Endothelial cell of umbilical vein (primary cell): ENCODE measurements at regions not wholly inside any gene's neighbourhood (a gene's known extent, or its start where the extent isn't known, plus 50 kb on each side); places are given as distances from the start of the nearest gene placed in this dataset.

ENCODE experiments used
- BruUV-seq: library from RNA; stranded (reverse); fragments of 400-500 nt; replicated peaks from 2 replicates; lab custom pipeline; 2021; lab: Mats Ljungman, UMichigan
- CTCF ChIA-PET: fragments of 300-600, 350-600 bp; sonication (Branson Sonifier 250); formaldehyde crosslinking; loops from one replicate; lab custom pipeline; 2021; ENCODE audit warnings: antibody characterized with exemption, inconsistent platforms; lab: Charles Lee
- POLR2A ChIA-PET: fragments of 300-600, 350-600 bp; sonication (Branson Sonifier 250); formaldehyde crosslinking; loops from one replicate; lab custom pipeline; 2021; ENCODE audit warnings: antibody characterized with exemption, inconsistent platforms; lab: Charles Lee
- DNase-seq: peaks from one replicate; pipeline ENCODE4 v3.0.0-alpha.2; 2011; ENCODE audit warnings: low read depth, low spot score
- FAIRE-seq: peaks from 2 replicates; lab custom pipeline; 2011; peaks lifted over from hg19 to GRCh38; lab: Jason Lieb, UNC
- H2AFZ ChIP-seq: 2 replicates; pipeline ENCODE4 v1.6.0; 2012; ENCODE audit warnings: low read depth, low read length, control low read depth, inconsistent platforms
- H3K27ac ChIP-seq: 2 replicates; pipeline ENCODE4 v1.5.1; 2011; ENCODE audit warnings: low read depth, mild to moderate bottlenecking, control low read depth, low read length, moderate library complexity; ENCODE audit not compliant: insufficient read depth
- H3K27me3 ChIP-seq, 2 experiments: 2 replicates each; pipeline versions ENCODE4 v1.6.0 to v1.6.1; 2011; ENCODE audit warnings: low read length in 2 of 2, mixed read lengths in 1 of 2; ENCODE audit not compliant: control insufficient read depth in 2 of 2, insufficient read depth in 2 of 2
- H3K36me3 ChIP-seq, 2 experiments: 2 replicates in 1 of 2; 3 replicates in 1 of 2; pipeline ENCODE4 v1.5.1; 2011; ENCODE audit warnings: low read length in 2 of 2, mild to moderate bottlenecking in 1 of 2, moderate library complexity in 1 of 2; ENCODE audit not compliant: control insufficient read depth in 2 of 2, insufficient read depth in 2 of 2; ENCODE audit errors: extremely low read depth in 1 of 2
- H3K4me1 ChIP-seq: 3 replicates; pipeline ENCODE4 v1.5.1; 2011; ENCODE audit warnings: mild to moderate bottlenecking, low read length; ENCODE audit not compliant: control insufficient read depth, insufficient read depth; ENCODE audit errors: extremely low read depth
- H3K4me2 ChIP-seq: 2 replicates; pipeline ENCODE4 v1.6.1; 2011; ENCODE audit warnings: low read length, control low read depth, mixed read lengths; ENCODE audit not compliant: insufficient read depth
- H3K4me3 ChIP-seq, 3 experiments: fragments of 200-600 bp in 1 of 3; sonication (generic), shearing (Covaris generic) in 1 of 3; replicated peaks in 1 of 3; 2 replicates each; pipeline ENCODE4 v1.5.1; 2011 to 2016; ENCODE audit warnings: control low read depth in 3 of 3, low read length in 3 of 3, mild to moderate bottlenecking in 2 of 3, inconsistent platforms in 1 of 3, low read depth in 1 of 3, moderate library complexity in 1 of 3; ENCODE audit not compliant: insufficient read depth in 1 of 3
- H3K79me2 ChIP-seq: 2 replicates; pipeline ENCODE4 v1.6.0; 2012; ENCODE audit warnings: low read length, inconsistent platforms; ENCODE audit not compliant: control insufficient read depth, insufficient read depth
- H3K9ac ChIP-seq: replicated peaks from 2 replicates; pipeline ENCODE3; 2011; ENCODE audit warnings: low read length, control low read depth; ENCODE audit not compliant: insufficient read depth; ENCODE audit errors: extremely low read depth
- H3K9me1 ChIP-seq: replicated peaks from 3 replicates; pipeline ENCODE4 v1.6.0; 2011; ENCODE audit warnings: mild to moderate bottlenecking, low read length; ENCODE audit not compliant: control insufficient read depth, insufficient read depth; ENCODE audit errors: extremely low read depth
- H3K9me3 ChIP-seq: replicated peaks from 2 replicates; pipeline ENCODE4 v1.5.1; 2012; ENCODE audit warnings: low read length, inconsistent platforms; ENCODE audit not compliant: control insufficient read depth, insufficient read depth
- H4K20me1 ChIP-seq: replicated peaks from 2 replicates; pipeline ENCODE3; 2011; ENCODE audit warnings: mild to moderate bottlenecking, low read length; ENCODE audit not compliant: control insufficient read depth, insufficient read depth; ENCODE audit errors: extremely low read depth
- EZH2 ChIP-seq: IDR thresholded peaks from 2 replicates; pipeline ENCODE4 v1.6.1; 2012; ENCODE audit warnings: borderline replicate concordance, low read depth, mild to moderate bottlenecking, moderate library complexity, low read length, inconsistent platforms; ENCODE audit not compliant: severe bottlenecking
- FOS ChIP-seq: IDR thresholded peaks from 2 replicates; pipeline ENCODE4 v1.6.1; 2011; ENCODE audit warnings: mild to moderate bottlenecking, low read length, moderate library complexity, borderline replicate concordance; ENCODE audit not compliant: insufficient read depth
- GATA2 ChIP-seq: IDR thresholded peaks from 2 replicates; pipeline ENCODE4 v1.7.0; 2011; ENCODE audit warnings: low read depth, mild to moderate bottlenecking, moderate library complexity, mixed read lengths, low read length; ENCODE audit not compliant: insufficient read length, insufficient read depth
- JUN ChIP-seq: IDR thresholded peaks from 2 replicates; pipeline ENCODE4 v1.6.1; 2011; ENCODE audit warnings: borderline replicate concordance, low read depth; ENCODE audit not compliant: insufficient read length, insufficient read depth
- MAX ChIP-seq: IDR thresholded peaks from 2 replicates; pipeline ENCODE4 v1.6.1; 2011; ENCODE audit not compliant: insufficient read depth, insufficient read length
- MYC ChIP-seq: IDR thresholded peaks from one replicate; pipeline ENCODE4 v1.6.1; 2011; ENCODE audit warnings: mild to moderate bottlenecking, low read depth, low read length
- POLR2A ChIP-seq: IDR thresholded peaks from 2 replicates; pipeline ENCODE4 v1.6.1; 2012; ENCODE audit warnings: low read depth, mild to moderate bottlenecking, control low read depth, low read length
- POLR2AphosphoS5 ChIP-seq: IDR thresholded peaks from 2 replicates; pipeline ENCODE4 v1.6.1; 2012; ENCODE audit warnings: low read depth, mild to moderate bottlenecking, control low read depth, low read length, moderate library complexity; ENCODE audit not compliant: insufficient read depth
- dilution Hi-C: fragments of 300-500 bp; cut with MboI; formaldehyde crosslinking; loops from one replicate; pipeline ENCODE4 v1.15.0; 2019; ENCODE audit warnings: low sequenced_read_pairs; ENCODE audit not compliant: extremely low pct_ligation_motif_present
- intact Hi-C: fragments of 100-400 bp; cut with micrococcal nuclease; formaldehyde crosslinking; loops from one replicate; pipeline ENCODE4 v1.10.0; 2022
- TF ChIP-seq, protein P1 (sequence below), 2 donors: IDR thresholded peaks; 1 replicate in 1 of 2; 2 replicates in 1 of 2; pipeline ENCODE4 v1.5.1; 2011; ENCODE audit warnings: low read length in 2 of 2, mild to moderate bottlenecking in 2 of 2, moderate library complexity in 2 of 2, control low read depth in 1 of 2, inconsistent platforms in 1 of 2, low read depth in 1 of 2; ENCODE audit not compliant: insufficient read depth in 1 of 2; ENCODE audit errors: extremely low read depth in 1 of 2

DNA sequence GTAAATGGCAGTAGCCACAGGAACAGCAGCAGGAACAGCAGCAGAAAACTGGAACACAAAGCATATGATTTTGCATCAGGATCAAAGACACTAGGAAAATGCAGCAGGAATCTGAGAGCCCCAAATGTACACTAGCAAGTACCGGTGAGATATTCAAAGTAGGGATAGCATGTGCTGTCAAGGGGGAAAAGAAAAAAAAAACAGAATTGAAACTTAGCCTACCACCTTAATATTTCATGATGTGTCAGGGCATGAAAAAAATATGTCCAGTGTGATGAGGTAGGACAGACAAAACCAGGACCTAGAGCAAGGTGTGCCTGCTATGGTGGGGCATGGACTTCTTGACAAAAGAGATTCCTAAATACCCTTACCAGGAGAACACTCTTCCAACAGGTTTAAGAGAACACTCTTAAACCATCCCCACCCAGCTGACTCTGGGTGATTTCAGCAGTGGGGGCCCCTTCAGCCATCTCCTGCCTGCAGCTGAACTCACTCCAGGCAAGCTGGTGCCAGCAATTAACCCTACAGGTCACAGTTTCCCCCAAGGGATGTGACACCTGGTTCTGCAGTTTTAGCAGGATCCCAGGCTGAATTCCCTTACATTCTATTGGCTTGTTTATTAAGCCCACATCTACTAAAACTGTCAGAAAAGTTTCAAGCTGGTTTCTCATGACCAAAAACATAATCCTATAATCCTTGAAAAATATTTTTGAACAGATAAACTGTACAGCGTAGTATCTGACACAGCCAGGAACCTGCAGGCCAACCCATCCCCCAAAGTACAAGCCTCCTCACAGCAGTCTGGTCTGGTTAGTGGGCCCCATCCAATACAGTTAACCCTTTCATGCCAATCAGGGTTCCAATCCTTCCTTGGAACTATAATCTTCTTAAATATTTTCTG is 62.9 kb upstream of the FMR1 start:
- H3K4me2 ChIP-seq = no peak overlapping the region
- no peak overlapping the region for H3K4me3 ChIP-seq
- H3K9me3 ChIP-seq = no peaks in the 10 kb centered on the region
- no peaks in the 10 kb centered on the region for H3K4me1 ChIP-seq
- ChIA-PET CTCF (no interaction called here), POLR2A (no interaction called here)
- no peaks in the 10 kb centered on the region for H3K27me3 ChIP-seq
- no peak overlapping the region for H3K27ac ChIP-seq
- H3K79me2 ChIP-seq = no peaks in the 10 kb centered on the region
- no peak for FAIRE-seq
- no peaks in the 10 kb centered on the region for H3K9me1 ChIP-seq
- intact Hi-C loops = no loop called here
- no peaks in the 10 kb centered on the region for H3K36me3 ChIP-seq
- DNase-seq = no peak
- dilution Hi-C loops = no loop called here
- no TSS peak for BruUV-seq
- TF ChIP-seq FOS (no peak), POLR2AphosphoS5 (no peak), POLR2A (no peak), MYC (no peak), GATA2 (no peak), MAX (no peak), EZH2 (no peak), JUN (no peak)
- TF ChIP-seq, protein P1, sequence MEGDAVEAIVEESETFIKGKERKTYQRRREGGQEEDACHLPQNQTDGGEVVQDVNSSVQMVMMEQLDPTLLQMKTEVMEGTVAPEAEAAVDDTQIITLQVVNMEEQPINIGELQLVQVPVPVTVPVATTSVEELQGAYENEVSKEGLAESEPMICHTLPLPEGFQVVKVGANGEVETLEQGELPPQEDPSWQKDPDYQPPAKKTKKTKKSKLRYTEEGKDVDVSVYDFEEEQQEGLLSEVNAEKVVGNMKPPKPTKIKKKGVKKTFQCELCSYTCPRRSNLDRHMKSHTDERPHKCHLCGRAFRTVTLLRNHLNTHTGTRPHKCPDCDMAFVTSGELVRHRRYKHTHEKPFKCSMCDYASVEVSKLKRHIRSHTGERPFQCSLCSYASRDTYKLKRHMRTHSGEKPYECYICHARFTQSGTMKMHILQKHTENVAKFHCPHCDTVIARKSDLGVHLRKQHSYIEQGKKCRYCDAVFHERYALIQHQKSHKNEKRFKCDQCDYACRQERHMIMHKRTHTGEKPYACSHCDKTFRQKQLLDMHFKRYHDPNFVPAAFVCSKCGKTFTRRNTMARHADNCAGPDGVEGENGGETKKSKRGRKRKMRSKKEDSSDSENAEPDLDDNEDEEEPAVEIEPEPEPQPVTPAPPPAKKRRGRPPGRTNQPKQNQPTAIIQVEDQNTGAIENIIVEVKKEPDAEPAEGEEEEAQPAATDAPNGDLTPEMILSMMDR (IDR thresholded peaks at IDR 0.05; ENCODE audit: extremely low read depth in 1 of 2, insufficient read depth in 1 of 2, low read depth in 1 of 2, low read length in 2 of 2) = no peak
- H4K20me1 ChIP-seq = no peaks in the 10 kb centered on the region
- H2AFZ ChIP-seq = no peak overlapping the region
- H3K9ac ChIP-seq = no peak overlapping the region
